BLaER1 (cell line): ENCODE measurements at regions not wholly inside any gene's neighbourhood (a gene's known extent, or its start where the extent isn't known, plus 50 kb on each side); places are given as distances from the start of the nearest gene placed in this dataset.

Experiments used
- H3K27ac ChIP-seq: shearing (Covaris generic); formaldehyde crosslinking; 2 replicates; pipeline ENCODE4 v1.8.1; 2022
- H3K27me3 ChIP-seq: shearing (Covaris generic); formaldehyde crosslinking; 2 replicates; pipeline ENCODE4 v1.8.1; 2022
- H3K36me3 ChIP-seq: shearing (Covaris generic); formaldehyde crosslinking; 2 replicates; pipeline ENCODE4 v1.8.1; 2022
- H3K4me1 ChIP-seq: shearing (Covaris generic); formaldehyde crosslinking; 2 replicates; pipeline ENCODE4 v1.8.1; 2022
- H3K4me2 ChIP-seq: shearing (Covaris generic); formaldehyde crosslinking; 2 replicates; pipeline ENCODE4 v1.8.1; 2022
- H3K4me3 ChIP-seq: shearing (Covaris generic); formaldehyde crosslinking; 2 replicates; pipeline ENCODE4 v1.8.1; 2022
- H3K9ac ChIP-seq: shearing (Covaris generic); formaldehyde crosslinking; 2 replicates; pipeline ENCODE4 v1.8.1; 2022
- H3K9me3 ChIP-seq: shearing (Covaris generic); formaldehyde crosslinking; 2 replicates; pipeline ENCODE4 v1.8.1; 2022
- H4K20me1 ChIP-seq: shearing (Covaris generic); formaldehyde crosslinking; 2 replicates; pipeline ENCODE4 v1.8.1; 2022
- Cebpa-rat ChIP-seq: shearing (Covaris generic); IDR thresholded peaks from 2 replicates; pipeline ENCODE4 v1.8.1; 2022

- no peak overlapping the region for H3K4me3 ChIP-seq
- H3K9me3 ChIP-seq: no peaks in the 10 kb centered on the region
- peaks cover 14% of the 10 kb centered on the region for H3K4me1 ChIP-seq
- H3K4me2 ChIP-seq: no peak overlapping the region
- no peaks in the 10 kb centered on the region for H3K27me3 ChIP-seq
- H4K20me1 ChIP-seq: no peaks in the 10 kb centered on the region
- H3K27ac ChIP-seq: no peak overlapping the region
- H3K9ac ChIP-seq: no peak overlapping the region
- no peaks in the 10 kb centered on the region for H3K36me3 ChIP-seq
- TF ChIP-seq Cebpa-rat: no peak
These were observed 329.7 kb upstream of the USP24 start for GRCh38 chr1:55544826-55545225.

- no peak for TF ChIP-seq Cebpa-rat
- Histone ChIP-seq H3K27me3 (no peaks in the 10 kb centered on the region), H3K36me3 (no peaks in the 10 kb centered on the region), H3K4me1 (peaks cover 20% of the 10 kb centered on the region), H3K9ac (no peak overlapping the region), H3K9me3 (no peaks in the 10 kb centered on the region), H3K27ac (no peak overlapping the region), H4K20me1 (no peaks in the 10 kb centered on the region), H3K4me3 (no peak overlapping the region), H3K4me2 (no peak overlapping the region)
These were observed 327.8 kb upstream of the USP24 start for GRCh38 chr1:55542901-55543504.

GRCh38 chr1:55541296-55541695, 326.1 kb upstream of the USP24 start:
- no peaks in the 10 kb centered on the region for H3K9me3 ChIP-seq
- H4K20me1 ChIP-seq: no peaks in the 10 kb centered on the region
- no peak for TF ChIP-seq Cebpa-rat
- H3K4me1 ChIP-seq: peaks cover 20% of the 10 kb centered on the region
- H3K36me3 ChIP-seq: no peaks in the 10 kb centered on the region
- H3K9ac ChIP-seq: no peak overlapping the region
- no peak overlapping the region for H3K4me3 ChIP-seq
- H3K27me3 ChIP-seq: no peaks in the 10 kb centered on the region
- H3K4me2 ChIP-seq: no peak overlapping the region
- H3K27ac ChIP-seq: no peak overlapping the region

GRCh38 chr1:55539652-55540512, 324.7 kb upstream of the USP24 start:
- H3K36me3 ChIP-seq: no peaks in the 10 kb centered on the region
- H3K9ac ChIP-seq: no peak overlapping the region
- no peak overlapping the region for H3K4me3 ChIP-seq
- H4K20me1 ChIP-seq: no peaks in the 10 kb centered on the region
- peak overlapping the region; percentile 42 for H3K27ac ChIP-seq
- peak overlapping the region; percentile 37 for H3K4me2 ChIP-seq
- no peaks in the 10 kb centered on the region for H3K27me3 ChIP-seq
- no peak for TF ChIP-seq Cebpa-rat
- H3K4me1 ChIP-seq: peaks cover 20% of the 10 kb centered on the region
- H3K9me3 ChIP-seq: no peaks in the 10 kb centered on the region

GRCh38 chr1:55538428-55538827, 323.3 kb upstream of the USP24 start:
- Histone ChIP-seq H3K4me3 (no peak overlapping the region), H3K27ac (no peak overlapping the region), H3K4me2 (no peak overlapping the region), H3K9me3 (no peaks in the 10 kb centered on the region), H3K4me1 (peaks cover 20% of the 10 kb centered on the region), H4K20me1 (no peaks in the 10 kb centered on the region), H3K9ac (no peak overlapping the region), H3K27me3 (no peaks in the 10 kb centered on the region), H3K36me3 (no peaks in the 10 kb centered on the region)
- TF ChIP-seq Cebpa-rat: no peak

- Histone ChIP-seq H3K27me3 (no peaks in the 10 kb centered on the region), H3K9me3 (no peaks in the 10 kb centered on the region), H3K4me1 (peaks cover 20% of the 10 kb centered on the region), H3K36me3 (no peaks in the 10 kb centered on the region), H4K20me1 (no peaks in the 10 kb centered on the region), H3K4me2 (peak overlapping the region; percentile 15), H3K27ac (no peak overlapping the region), H3K4me3 (no peak overlapping the region), H3K9ac (no peak overlapping the region)
- TF ChIP-seq Cebpa-rat: no peak
These were observed 321.3 kb upstream of the USP24 start for GRCh38 chr1:55536545-55536865.

- no peak for TF ChIP-seq Cebpa-rat
- no peaks in the 10 kb centered on the region for H4K20me1 ChIP-seq
- H3K27me3 ChIP-seq: no peaks in the 10 kb centered on the region
- no peak overlapping the region for H3K9ac ChIP-seq
- H3K27ac ChIP-seq: no peak overlapping the region
- no peak overlapping the region for H3K4me3 ChIP-seq
- H3K9me3 ChIP-seq: no peaks in the 10 kb centered on the region
- H3K4me2 ChIP-seq: peak overlapping the region; percentile 15
- H3K36me3 ChIP-seq: no peaks in the 10 kb centered on the region
- H3K4me1 ChIP-seq: peaks cover 17% of the 10 kb centered on the region
These were observed 320.8 kb upstream of the USP24 start for GRCh38 chr1:55535724-55536544.

- Histone ChIP-seq H3K9me3 (no peaks in the 10 kb centered on the region), H3K27ac (no peak overlapping the region)
- TF ChIP-seq Cebpa-rat: no peak
These were observed 319.5 kb upstream of the USP24 start for GRCh38 chr1:55534565-55535121.

GRCh38 chr1:55531644-55532043, 316.5 kb upstream of the USP24 start:
- H3K4me2 ChIP-seq: no peak overlapping the region
- no peak overlapping the region for H3K4me3 ChIP-seq

More at GRCh38 chr1:55534565-55535121, 319.5 kb upstream of the USP24 start:
- Histone ChIP-seq H3K36me3 (no peaks in the 10 kb centered on the region), H3K4me2 (no peak overlapping the region), H3K4me3 (no peak overlapping the region), H4K20me1 (no peaks in the 10 kb centered on the region), H3K9ac (no peak overlapping the region), H3K27me3 (no peaks in the 10 kb centered on the region), H3K4me1 (peaks cover 4% of the 10 kb centered on the region)

More at GRCh38 chr1:55531644-55532043, 316.5 kb upstream of the USP24 start:
- Histone ChIP-seq H3K27ac (no peak overlapping the region), H4K20me1 (no peaks in the 10 kb centered on the region), H3K27me3 (no peaks in the 10 kb centered on the region), H3K9me3 (no peaks in the 10 kb centered on the region), H3K36me3 (no peaks in the 10 kb centered on the region), H3K4me1 (no peaks in the 10 kb centered on the region), H3K9ac (no peak overlapping the region)
- no peak for TF ChIP-seq Cebpa-rat
